Neural cell (in vitro differentiated cells): ENCODE measurements at regions not wholly inside any gene's neighbourhood (a gene's known extent, or its start where the extent isn't known, plus 50 kb on each side); places are given as distances from the start of the nearest gene placed in this dataset.
A peak's percentile ranks its signal among the peaks of the same experiment; 100 is the strongest.

Source experiments
- EP300 ChIP-seq: fragments of 450-650 bp; conservative IDR thresholded peaks from 2 replicates; pipeline ENCODE4 v1.6.1; 2014; ENCODE audit warnings: antibody characterized with exemption, mild to moderate bottlenecking, moderate library complexity; ENCODE audit not compliant: poor library complexity, severe bottlenecking
- EZH2 ChIP-seq: fragments of 200-600, 300-800 bp; shearing (Covaris generic), sonication (generic); IDR thresholded peaks from 2 replicates; pipeline ENCODE4 v1.6.1; 2014; ENCODE audit warnings: antibody characterized with exemption, low read length, borderline replicate concordance, mild to moderate bottlenecking; ENCODE audit not compliant: insufficient read depth, poor library complexity, severe bottlenecking
- MXI1 ChIP-seq: fragments of 450-650 bp; conservative IDR thresholded peaks from 2 replicates; pipeline ENCODE4 v1.6.1; 2014; ENCODE audit warnings: antibody characterized with exemption, mild to moderate bottlenecking; ENCODE audit not compliant: poor library complexity, severe bottlenecking
- POLR2AphosphoS5 ChIP-seq: IDR thresholded peaks from 2 replicates; pipeline ENCODE4 v1.6.1; 2012
- RAD21 ChIP-seq: fragments of 450-650 bp; conservative IDR thresholded peaks from 2 replicates; pipeline ENCODE4 v1.6.1; 2014; ENCODE audit warnings: antibody characterized with exemption, mild to moderate bottlenecking, moderate library complexity
- REST ChIP-seq: IDR thresholded peaks from 2 replicates; pipeline ENCODE4 v1.6.1; 2012; ENCODE audit warnings: borderline replicate concordance
- SMC3 ChIP-seq: fragments of 450-650 bp; conservative IDR thresholded peaks from 2 replicates; pipeline ENCODE4 v1.6.1; 2014; ENCODE audit warnings: antibody characterized with exemption, mild to moderate bottlenecking, moderate library complexity; ENCODE audit not compliant: poor library complexity
- TAF1 ChIP-seq: IDR thresholded peaks from 2 replicates; pipeline ENCODE4 v1.6.1; 2012; ENCODE audit warnings: low read depth
- TF ChIP-seq, protein P1 (sequence below): fragments of 450-650 bp; IDR thresholded peaks from 2 replicates; pipeline ENCODE4 v1.5.1; 2014; ENCODE audit warnings: antibody characterized with exemption, mild to moderate bottlenecking, moderate library complexity; ENCODE audit not compliant: poor library complexity, severe bottlenecking

- TF ChIP-seq EZH2: no peak
- TF ChIP-seq, protein P1, sequence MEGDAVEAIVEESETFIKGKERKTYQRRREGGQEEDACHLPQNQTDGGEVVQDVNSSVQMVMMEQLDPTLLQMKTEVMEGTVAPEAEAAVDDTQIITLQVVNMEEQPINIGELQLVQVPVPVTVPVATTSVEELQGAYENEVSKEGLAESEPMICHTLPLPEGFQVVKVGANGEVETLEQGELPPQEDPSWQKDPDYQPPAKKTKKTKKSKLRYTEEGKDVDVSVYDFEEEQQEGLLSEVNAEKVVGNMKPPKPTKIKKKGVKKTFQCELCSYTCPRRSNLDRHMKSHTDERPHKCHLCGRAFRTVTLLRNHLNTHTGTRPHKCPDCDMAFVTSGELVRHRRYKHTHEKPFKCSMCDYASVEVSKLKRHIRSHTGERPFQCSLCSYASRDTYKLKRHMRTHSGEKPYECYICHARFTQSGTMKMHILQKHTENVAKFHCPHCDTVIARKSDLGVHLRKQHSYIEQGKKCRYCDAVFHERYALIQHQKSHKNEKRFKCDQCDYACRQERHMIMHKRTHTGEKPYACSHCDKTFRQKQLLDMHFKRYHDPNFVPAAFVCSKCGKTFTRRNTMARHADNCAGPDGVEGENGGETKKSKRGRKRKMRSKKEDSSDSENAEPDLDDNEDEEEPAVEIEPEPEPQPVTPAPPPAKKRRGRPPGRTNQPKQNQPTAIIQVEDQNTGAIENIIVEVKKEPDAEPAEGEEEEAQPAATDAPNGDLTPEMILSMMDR: no peak
- no peak for TF ChIP-seq EP300
- no peak for TF ChIP-seq SMC3
- TF ChIP-seq REST: no peak
- TF ChIP-seq POLR2AphosphoS5: peak; percentile 30
- TF ChIP-seq RAD21: no peak
- TF ChIP-seq TAF1: no peak
- TF ChIP-seq MXI1: no peak
These were observed 768.5 kb upstream of the ACO1 start for GRCh38 chr9:31615966-31616365.
